ENCODE measurements at regions not wholly inside any gene's neighbourhood (a gene's known extent, or its start where the extent isn't known, plus 50 kb on each side); places are given as distances from the start of the nearest gene placed in this dataset.

- no peak overlapping the region for H4K5ac ChIP-seq (ENCODE audit: insufficient read length, low read depth, low read length)
- H2BK5ac ChIP-seq (ENCODE audit: insufficient read length, low read length): no peak overlapping the region
- no peak overlapping the region for H2AK5ac ChIP-seq (ENCODE audit: insufficient read length, low read length)
- H3K36me3 Mint-ChIP-seq (ENCODE audit: insufficient read depth in 1 of 3, low read depth in 3 of 3): no peaks in the 10 kb centered on the region
- no CpG with 5 or more reads among the region's 2 CpGs for WGBS (ENCODE audit: extremely low coverage, insufficient read length, low lambda C conversion rate)
- H3T11ph ChIP-seq (ENCODE audit: low read length): no peak overlapping the region
- no peak overlapping the region for H3K27ac Mint-ChIP-seq
- no peaks in the 10 kb centered on the region for H3K79me2 ChIP-seq (ENCODE audit: insufficient read depth, low read length)
- no peaks in the 10 kb centered on the region for H4K20me1 ChIP-seq (ENCODE audit: control insufficient read depth, insufficient read depth, insufficient read length)
- H3K18ac ChIP-seq (ENCODE audit: insufficient read length, low read depth, low read length): no peak overlapping the region
- no peak overlapping the region for H2BK12ac ChIP-seq (ENCODE audit: insufficient read length, low read depth, low read length)
- no peak overlapping the region for H2BK15ac ChIP-seq (ENCODE audit: low read depth, low read length)
- H3K27me3 Mint-ChIP-seq (ENCODE audit: low read depth): peaks cover 6% of the 10 kb centered on the region
- H3K23ac ChIP-seq (ENCODE audit: insufficient read length, low read depth, low read length): no peak overlapping the region
- no peaks in the 10 kb centered on the region for H3K4me1 ChIP-seq (ENCODE audit: insufficient read depth, low read length)
- no peak for TF ChIP-seq CTCF (conservative IDR thresholded peaks at IDR 0.05)
- no peaks in the 10 kb centered on the region for H3K27me3 ChIP-seq (ENCODE audit: insufficient read depth, low read length)
- H3K4me1 Mint-ChIP-seq: peaks cover 14 to 25% of the 10 kb centered on the region in 2 experiments
- no peak overlapping the region for H3K4ac ChIP-seq (ENCODE audit: low read depth, low read length)
- no peak overlapping the region for H2AFZ ChIP-seq (ENCODE audit: low read length)
- no peak overlapping the region for H3K4me3 Mint-ChIP-seq
- H2BK20ac ChIP-seq (ENCODE audit: low read depth, low read length, poor library complexity, severe bottlenecking): no peak overlapping the region
- no peak overlapping the region for H3K4me2 ChIP-seq (ENCODE audit: insufficient read depth, insufficient read length, low read length)
- no peak overlapping the region for H3K14ac ChIP-seq (ENCODE audit: insufficient read depth, low read length)
- H4K91ac ChIP-seq (ENCODE audit: insufficient read length, low read depth, low read length): no peak overlapping the region
- H3K79me1 ChIP-seq (ENCODE audit: insufficient read depth, low read depth, low read length, poor library complexity, severe bottlenecking): no peaks in the 10 kb centered on the region
- H2BK120ac ChIP-seq (ENCODE audit: low read depth, low read length, poor library complexity, severe bottlenecking): no peak overlapping the region
- no peak overlapping the region for H4K8ac ChIP-seq (replicated peaks; ENCODE audit: insufficient read length, low read depth, low read length)
- no peak for DNase-seq
- H3K9me3 ChIP-seq (ENCODE audit: control insufficient read depth, low read depth, low read length): no peaks in the 10 kb centered on the region
- no peak overlapping the region for H3K9ac ChIP-seq (ENCODE audit: extremely low read depth, insufficient read length, low read length)
- H3K9me3 Mint-ChIP-seq: peaks cover 4 to 8% of the 10 kb centered on the region in 2 experiments; a peak in 2 of 5 replicates
- H3K27ac ChIP-seq (ENCODE audit: insufficient read length, low read depth, low read length): no peak overlapping the region
- peaks cover 4% of the 10 kb centered on the region for H3K23me2 ChIP-seq (ENCODE audit: insufficient read length, low read depth, low read length, poor library complexity, severe bottlenecking)
- no peak overlapping the region for H3K56ac ChIP-seq (ENCODE audit: insufficient read length, low read depth, low read length)
Measured at GRCh38 chr10:130750441-130750840, 561.1 kb downstream of the TCERG1L start.

Measured in H9 (cell line).